ENCODE measurements at regions not wholly inside any gene's neighbourhood (a gene's known extent, or its start where the extent isn't known, plus 50 kb on each side); places are given as distances from the start of the nearest gene placed in this dataset.

DNA sequence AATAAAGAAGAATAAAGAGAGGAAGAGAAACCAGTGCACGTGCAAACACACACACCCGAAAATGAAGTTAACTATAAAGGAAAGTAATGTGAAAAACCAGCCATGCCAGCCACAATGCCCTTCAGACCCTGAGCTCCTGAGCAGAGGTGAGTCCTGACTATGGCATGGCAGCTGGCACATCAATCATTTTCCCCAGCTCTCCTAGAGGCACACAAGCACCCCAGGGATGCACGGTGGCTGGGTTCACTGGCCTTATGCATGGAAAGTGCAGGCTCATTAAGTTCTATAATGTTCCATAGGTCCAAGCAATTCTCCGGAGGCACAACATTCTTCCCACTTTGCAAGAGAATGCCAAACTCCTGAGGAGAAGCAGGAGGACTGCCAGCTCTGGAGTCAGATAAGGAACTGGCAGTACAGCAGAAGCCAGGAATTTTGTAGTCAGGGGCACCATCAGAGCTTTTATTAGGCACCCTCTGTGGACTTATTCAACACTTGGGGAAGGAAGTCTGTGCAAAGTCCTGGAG, 175.0 kb upstream of the PRDM1 start:
- TF ChIP-seq POLR2A (IDR thresholded peaks at IDR 0.05; ENCODE audit: low read depth, low read length) (no peak), POLR2AphosphoS5 (IDR thresholded peaks at IDR 0.05; ENCODE audit: low read depth, low read length) (no peak), TAF1 (IDR thresholded peaks at IDR 0.05; ENCODE audit: borderline replicate concordance, low read depth, low read length) (no peak)

All from GM12892 (cell line).